ENCODE measurements at regions not wholly inside any gene's neighbourhood (a gene's known extent, or its start where the extent isn't known, plus 50 kb on each side); places are given as distances from the start of the nearest gene placed in this dataset.

- TF ChIP-seq CTCF (IDR thresholded peaks at IDR 0.05; ENCODE audit: low read depth, low read length) (no peak), EZH2phosphoT487 (IDR thresholded peaks at IDR 0.05; ENCODE audit: low read depth) (no peak)
These were observed 1067.0 kb upstream of the FANCL start for GRCh38 chr2:59308108-59308507.

Data from OCI-LY3 (cell line).